ENCODE measurements at regions not wholly inside any gene's neighbourhood (a gene's known extent, or its start where the extent isn't known, plus 50 kb on each side); places are given as distances from the start of the nearest gene placed in this dataset.

DNA sequence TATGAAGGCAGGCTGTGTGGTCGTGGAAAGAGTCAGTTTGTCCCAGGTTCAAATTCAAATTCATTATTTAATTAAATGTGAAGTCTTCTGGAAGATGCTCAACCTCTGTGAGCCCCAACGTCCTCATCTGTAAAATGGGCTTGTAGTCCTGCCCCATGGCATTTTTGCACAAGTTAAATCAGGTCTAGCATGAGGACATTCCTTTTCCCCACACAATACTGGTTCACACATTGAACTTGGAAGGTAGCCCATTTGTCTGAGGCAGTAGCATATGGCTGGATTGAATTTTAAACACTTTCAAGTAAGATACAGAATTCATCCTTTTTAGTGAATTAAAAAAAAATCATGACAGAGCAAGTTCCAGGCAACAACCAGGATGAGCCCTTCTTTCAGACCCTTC, 665.4 kb upstream of the HS6ST1 start:
- H3K27me3 ChIP-seq = no peaks in the 10 kb centered on the region
- H3K9me3 ChIP-seq = no peaks in the 10 kb centered on the region
- H3K4me1 ChIP-seq (ENCODE audit: insufficient read depth) = no peaks in the 10 kb centered on the region
- H3K27ac ChIP-seq = no peak overlapping the region
- no peak for DNase-seq
- TF ChIP-seq POLR2A (IDR thresholded peaks at IDR 0.05) (no peak), EP300 (IDR thresholded peaks at IDR 0.05) (no peak)
- TF ChIP-seq, protein P1, sequence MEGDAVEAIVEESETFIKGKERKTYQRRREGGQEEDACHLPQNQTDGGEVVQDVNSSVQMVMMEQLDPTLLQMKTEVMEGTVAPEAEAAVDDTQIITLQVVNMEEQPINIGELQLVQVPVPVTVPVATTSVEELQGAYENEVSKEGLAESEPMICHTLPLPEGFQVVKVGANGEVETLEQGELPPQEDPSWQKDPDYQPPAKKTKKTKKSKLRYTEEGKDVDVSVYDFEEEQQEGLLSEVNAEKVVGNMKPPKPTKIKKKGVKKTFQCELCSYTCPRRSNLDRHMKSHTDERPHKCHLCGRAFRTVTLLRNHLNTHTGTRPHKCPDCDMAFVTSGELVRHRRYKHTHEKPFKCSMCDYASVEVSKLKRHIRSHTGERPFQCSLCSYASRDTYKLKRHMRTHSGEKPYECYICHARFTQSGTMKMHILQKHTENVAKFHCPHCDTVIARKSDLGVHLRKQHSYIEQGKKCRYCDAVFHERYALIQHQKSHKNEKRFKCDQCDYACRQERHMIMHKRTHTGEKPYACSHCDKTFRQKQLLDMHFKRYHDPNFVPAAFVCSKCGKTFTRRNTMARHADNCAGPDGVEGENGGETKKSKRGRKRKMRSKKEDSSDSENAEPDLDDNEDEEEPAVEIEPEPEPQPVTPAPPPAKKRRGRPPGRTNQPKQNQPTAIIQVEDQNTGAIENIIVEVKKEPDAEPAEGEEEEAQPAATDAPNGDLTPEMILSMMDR (IDR thresholded peaks at IDR 0.05) = no peak
- 76 to 84% (median 81%) methylated on average over 2 of the region's 2 CpGs for WGBS, 3 donors
- no peaks in the 10 kb centered on the region for H3K36me3 ChIP-seq
- H3K4me3 ChIP-seq = no peak overlapping the region
- intact Hi-C loops (cut with DNase I) = no loop called here

GRCh38 chr2:128984855-128985254, 666.2 kb upstream of the HS6ST1 start:
- DNase-seq = no peak
- Histone ChIP-seq H3K4me3 (no peak overlapping the region), H3K4me1 (ENCODE audit: insufficient read depth) (no peaks in the 10 kb centered on the region), H3K9me3 (no peaks in the 10 kb centered on the region), H3K36me3 (no peaks in the 10 kb centered on the region), H3K27me3 (no peaks in the 10 kb centered on the region), H3K27ac (no peak overlapping the region)
- intact Hi-C loops (cut with DNase I) = no loop called here
- WGBS, 3 donors = 88 to 93% (median 93%) methylated on average over 8 of the region's 8 CpGs
- TF ChIP-seq, protein P1 (IDR thresholded peaks at IDR 0.05) = no peak
- TF ChIP-seq EP300 (IDR thresholded peaks at IDR 0.05) (no peak), POLR2A (IDR thresholded peaks at IDR 0.05) (no peak)

- intact Hi-C loops (cut with DNase I) = no loop called here
- no peak for DNase-seq
Measured at GRCh38 chr2:128986026-128986715, 667.5 kb upstream of the HS6ST1 start.

DNA sequence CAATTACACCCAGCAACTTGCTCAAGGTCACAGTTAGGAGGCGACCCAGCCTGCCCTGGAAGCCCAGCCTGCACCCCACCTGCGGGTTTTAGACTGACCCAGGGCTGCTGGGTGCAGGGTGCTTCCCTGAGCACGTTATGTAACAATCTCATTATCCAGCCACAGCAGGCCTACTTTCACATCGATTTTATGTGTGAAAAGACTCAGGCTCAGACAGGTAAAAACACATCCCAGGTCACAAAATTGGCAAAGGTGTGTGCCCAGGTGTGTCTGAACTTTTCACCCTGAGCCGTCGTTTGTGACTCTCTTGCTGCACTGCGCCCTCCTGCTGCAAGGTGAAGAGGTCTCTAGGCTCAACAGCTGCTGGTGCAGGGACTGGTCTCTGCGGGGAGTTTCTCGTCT, 668.2 kb upstream of the HS6ST1 start:
- no peaks in the 10 kb centered on the region for H3K27me3 ChIP-seq
- no peak overlapping the region for H3K27ac ChIP-seq
- intact Hi-C loops (cut with DNase I) = no loop called here
- no peaks in the 10 kb centered on the region for H3K4me1 ChIP-seq (ENCODE audit: insufficient read depth)
- no peak overlapping the region for H3K4me3 ChIP-seq
- H3K36me3 ChIP-seq = no peaks in the 10 kb centered on the region
- H3K9me3 ChIP-seq = no peaks in the 10 kb centered on the region
- DNase-seq = no peak
- WGBS, 3 donors = 70 to 76% (median 71%) methylated on average over 9 of the region's 9 CpGs
- TF ChIP-seq, protein P1 (IDR thresholded peaks at IDR 0.05) = no peak
- TF ChIP-seq EP300 (IDR thresholded peaks at IDR 0.05) (no peak), POLR2A (IDR thresholded peaks at IDR 0.05) (no peak)

More at GRCh38 chr2:128986026-128986715, 667.5 kb upstream of the HS6ST1 start:
- Histone ChIP-seq H3K4me1 (ENCODE audit: insufficient read depth) (no peaks in the 10 kb centered on the region), H3K4me3 (no peak overlapping the region), H3K27ac (no peak overlapping the region), H3K9me3 (no peaks in the 10 kb centered on the region), H3K27me3 (no peaks in the 10 kb centered on the region), H3K36me3 (no peaks in the 10 kb centered on the region)
- WGBS, 3 donors = 10 to 14% (median 10%) methylated on average over 7 of the region's 7 CpGs
- TF ChIP-seq POLR2A (IDR thresholded peaks at IDR 0.05) = no peak
- TF ChIP-seq, protein P1 (IDR thresholded peaks at IDR 0.05) = no peak
- no peak for TF ChIP-seq EP300 (IDR thresholded peaks at IDR 0.05)

Measured in ovary (tissue), 7 donors.